Gastrocnemius medialis (tissue), 4 donors: ENCODE measurements at regions not wholly inside any gene's neighbourhood (a gene's known extent, or its start where the extent isn't known, plus 50 kb on each side); places are given as distances from the start of the nearest gene placed in this dataset.

ENCODE experiments used
- POLR2A ChIP-seq, 2 donors: fragments of 450-650 bp; IDR thresholded peaks; one replicate each; pipeline ENCODE4 v1.6.1; 2017; ENCODE audit warnings: antibody characterized with exemption in 2 of 2, mild to moderate bottlenecking in 2 of 2, moderate library complexity in 2 of 2
- TF ChIP-seq, protein P1 (sequence below), 5 experiments: fragments of 450-650 bp in 3 of 5; fragments of 200-600 bp in 2 of 5; sonication (generic) in 2 of 5; IDR thresholded peaks in 4 of 5; conservative IDR thresholded peaks in 1 of 5; 1 replicate in 4 of 5; 2 replicates in 1 of 5; pipeline ENCODE4 v1.5.1; 2016 to 2019; ENCODE audit warnings: antibody characterized with exemption in 5 of 5, mild to moderate bottlenecking in 3 of 5, moderate library complexity in 3 of 5

- TF ChIP-seq, protein P1, sequence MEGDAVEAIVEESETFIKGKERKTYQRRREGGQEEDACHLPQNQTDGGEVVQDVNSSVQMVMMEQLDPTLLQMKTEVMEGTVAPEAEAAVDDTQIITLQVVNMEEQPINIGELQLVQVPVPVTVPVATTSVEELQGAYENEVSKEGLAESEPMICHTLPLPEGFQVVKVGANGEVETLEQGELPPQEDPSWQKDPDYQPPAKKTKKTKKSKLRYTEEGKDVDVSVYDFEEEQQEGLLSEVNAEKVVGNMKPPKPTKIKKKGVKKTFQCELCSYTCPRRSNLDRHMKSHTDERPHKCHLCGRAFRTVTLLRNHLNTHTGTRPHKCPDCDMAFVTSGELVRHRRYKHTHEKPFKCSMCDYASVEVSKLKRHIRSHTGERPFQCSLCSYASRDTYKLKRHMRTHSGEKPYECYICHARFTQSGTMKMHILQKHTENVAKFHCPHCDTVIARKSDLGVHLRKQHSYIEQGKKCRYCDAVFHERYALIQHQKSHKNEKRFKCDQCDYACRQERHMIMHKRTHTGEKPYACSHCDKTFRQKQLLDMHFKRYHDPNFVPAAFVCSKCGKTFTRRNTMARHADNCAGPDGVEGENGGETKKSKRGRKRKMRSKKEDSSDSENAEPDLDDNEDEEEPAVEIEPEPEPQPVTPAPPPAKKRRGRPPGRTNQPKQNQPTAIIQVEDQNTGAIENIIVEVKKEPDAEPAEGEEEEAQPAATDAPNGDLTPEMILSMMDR (IDR thresholded peaks at IDR 0.05 in 4 of 5, conservative IDR thresholded peaks at IDR 0.05 in 1 of 5): no peak
- TF ChIP-seq POLR2A (IDR thresholded peaks at IDR 0.05): no peak
These were observed 491.2 kb upstream of the USP24 start for GRCh38 chr1:55706397-55706796.
